GM12891 (cell line): ENCODE measurements at regions not wholly inside any gene's neighbourhood (a gene's known extent, or its start where the extent isn't known, plus 50 kb on each side); places are given as distances from the start of the nearest gene placed in this dataset.

Experiments used
- POLR2A ChIP-seq: IDR thresholded peaks from 2 replicates; pipeline ENCODE4 v1.6.1; 2011; ENCODE audit warnings: low read depth, low read length, control low read depth
- POLR2AphosphoS5 ChIP-seq: IDR thresholded peaks from 2 replicates; pipeline ENCODE4 v1.6.1; 2011; ENCODE audit warnings: low read depth, low read length, control low read depth
- POU2F2 ChIP-seq: IDR thresholded peaks from 2 replicates; pipeline ENCODE4 v1.6.1; 2011; ENCODE audit warnings: low read depth, mild to moderate bottlenecking, control low read depth, low read length, moderate library complexity
- SPI1 ChIP-seq: IDR thresholded peaks from 2 replicates; pipeline ENCODE4 v1.6.1; 2011; ENCODE audit warnings: low read depth, low read length, control low read depth
- TAF1 ChIP-seq: IDR thresholded peaks from 2 replicates; pipeline ENCODE4 v1.6.1; 2011; ENCODE audit warnings: low read depth, low read length, control low read depth

DNA sequence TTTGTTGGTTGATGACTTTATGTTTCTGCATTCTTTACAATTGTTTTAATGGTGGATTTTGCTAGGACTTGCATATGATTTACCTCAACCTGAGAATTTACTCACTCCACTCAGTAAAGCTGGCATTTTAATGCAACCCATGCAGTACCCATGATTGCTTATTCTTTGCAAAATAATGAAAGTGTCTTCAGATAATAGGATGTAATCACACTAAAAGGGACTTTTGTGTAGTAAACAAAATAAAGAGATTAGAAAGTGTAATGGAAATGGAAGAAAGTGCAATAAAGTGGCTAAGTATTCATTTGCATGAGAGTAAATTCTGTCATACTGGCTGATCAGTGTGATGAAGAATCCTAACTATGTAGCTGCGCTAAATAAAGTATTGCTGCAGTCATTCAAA, 87.6 kb upstream of the NOVA1 start:
- TF ChIP-seq TAF1 (no peak), POLR2A (no peak), POLR2AphosphoS5 (no peak), SPI1 (no peak), POU2F2 (no peak)
